ENCODE measurements at regions not wholly inside any gene's neighbourhood (a gene's known extent, or its start where the extent isn't known, plus 50 kb on each side); places are given as distances from the start of the nearest gene placed in this dataset.

DNA sequence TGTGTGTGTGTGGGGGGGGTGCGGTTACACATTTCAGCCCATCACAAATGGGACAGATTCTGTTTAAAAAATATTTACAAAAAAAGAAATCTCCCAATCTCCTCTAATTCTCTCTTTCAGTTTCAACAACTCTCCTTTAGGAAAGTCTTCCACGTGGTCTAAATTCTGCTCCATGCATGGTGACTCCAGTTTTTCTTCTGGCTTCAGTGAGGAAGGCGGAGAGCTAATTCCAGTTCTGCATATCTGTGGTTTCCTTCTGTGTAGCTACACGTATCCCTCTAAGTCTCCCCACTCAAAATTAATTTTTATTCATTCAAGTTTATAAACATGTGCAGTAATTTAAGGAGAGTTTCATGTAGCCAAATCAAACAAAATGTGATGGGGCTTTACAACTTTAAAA lies 111.6 kb downstream of the SLC4A3 start:
- ATAC-seq (no peak), DNase-seq (no peak)
- TF ChIP-seq, protein P1, sequence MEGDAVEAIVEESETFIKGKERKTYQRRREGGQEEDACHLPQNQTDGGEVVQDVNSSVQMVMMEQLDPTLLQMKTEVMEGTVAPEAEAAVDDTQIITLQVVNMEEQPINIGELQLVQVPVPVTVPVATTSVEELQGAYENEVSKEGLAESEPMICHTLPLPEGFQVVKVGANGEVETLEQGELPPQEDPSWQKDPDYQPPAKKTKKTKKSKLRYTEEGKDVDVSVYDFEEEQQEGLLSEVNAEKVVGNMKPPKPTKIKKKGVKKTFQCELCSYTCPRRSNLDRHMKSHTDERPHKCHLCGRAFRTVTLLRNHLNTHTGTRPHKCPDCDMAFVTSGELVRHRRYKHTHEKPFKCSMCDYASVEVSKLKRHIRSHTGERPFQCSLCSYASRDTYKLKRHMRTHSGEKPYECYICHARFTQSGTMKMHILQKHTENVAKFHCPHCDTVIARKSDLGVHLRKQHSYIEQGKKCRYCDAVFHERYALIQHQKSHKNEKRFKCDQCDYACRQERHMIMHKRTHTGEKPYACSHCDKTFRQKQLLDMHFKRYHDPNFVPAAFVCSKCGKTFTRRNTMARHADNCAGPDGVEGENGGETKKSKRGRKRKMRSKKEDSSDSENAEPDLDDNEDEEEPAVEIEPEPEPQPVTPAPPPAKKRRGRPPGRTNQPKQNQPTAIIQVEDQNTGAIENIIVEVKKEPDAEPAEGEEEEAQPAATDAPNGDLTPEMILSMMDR (IDR thresholded peaks at IDR 0.05): no peak
- no peaks in the 10 kb centered on the region for H3K9me3 ChIP-seq
- H3K36me3 ChIP-seq: no peaks in the 10 kb centered on the region
- WGBS, 2 donors: 81 to 84% methylated on average over 4 of the region's 4 CpGs
- H3K27ac ChIP-seq: no peak overlapping the region
- intact Hi-C loops (cut with DNase I): loop anchor here in 9 of 10 donors (5.0 to 10.0 kb wide), 5 partner anchors 98 to 1836 kb away; partner anchors contain the start of gene EPHA4 (in 6 of the 9)
- H3K4me1 ChIP-seq: peaks cover 0 to 23% (median 12%) of the 10 kb centered on the region in 9 donors
- no peak overlapping the region for H3K4me3 ChIP-seq
- no peaks in the 10 kb centered on the region for H3K27me3 ChIP-seq

DNA sequence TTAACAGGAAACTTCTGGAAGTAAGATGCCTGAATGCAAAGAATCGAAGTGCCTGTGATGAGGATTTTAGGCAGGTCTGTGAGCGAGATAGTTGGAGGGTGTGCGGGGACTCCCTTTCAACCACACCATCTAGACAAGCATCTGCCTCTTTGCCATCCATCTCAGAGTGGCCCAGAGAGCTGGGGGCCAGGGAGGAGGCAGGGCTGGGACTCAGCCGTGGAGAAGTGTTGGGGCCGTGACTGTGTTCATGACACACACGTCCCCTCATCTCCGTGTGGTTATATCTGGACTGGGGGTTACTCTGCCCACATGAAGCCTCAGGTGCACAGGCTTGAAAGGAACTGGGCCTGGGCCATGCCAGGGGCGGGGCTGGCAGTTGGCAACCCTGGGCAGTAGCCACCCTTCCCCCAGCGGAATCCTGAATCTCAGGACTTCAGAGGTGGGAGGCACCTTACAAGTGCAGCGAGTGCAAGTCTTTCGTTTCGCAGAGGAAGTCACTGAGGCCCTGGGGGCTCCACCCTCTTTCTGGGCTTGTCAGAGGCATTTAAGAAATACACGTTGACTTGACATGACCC lies 112.5 kb downstream of the SLC4A3 start:
- no peak overlapping the region for H3K4me3 ChIP-seq
- ATAC-seq (no peak), DNase-seq (no peak)
- intact Hi-C loops (cut with DNase I): loop anchor here in 9 of 10 donors (5.0 to 10.0 kb wide), 7 partner anchors 87 to 1835 kb away; partner anchors contain the start of gene EPHA4 (in 6 of the 9)
- peaks cover 0 to 29% (median 15%) of the 10 kb centered on the region in 9 donors for H3K4me1 ChIP-seq
- H3K27ac ChIP-seq: no peak overlapping the region
- H3K9me3 ChIP-seq: no peaks in the 10 kb centered on the region
- H3K27me3 ChIP-seq: no peaks in the 10 kb centered on the region
- 91 to 92% methylated on average over 13 of the region's 13 CpGs for WGBS, 2 donors
- H3K36me3 ChIP-seq: no peaks in the 10 kb centered on the region
- TF ChIP-seq, protein P1 (IDR thresholded peaks at IDR 0.05): no peak

DNA sequence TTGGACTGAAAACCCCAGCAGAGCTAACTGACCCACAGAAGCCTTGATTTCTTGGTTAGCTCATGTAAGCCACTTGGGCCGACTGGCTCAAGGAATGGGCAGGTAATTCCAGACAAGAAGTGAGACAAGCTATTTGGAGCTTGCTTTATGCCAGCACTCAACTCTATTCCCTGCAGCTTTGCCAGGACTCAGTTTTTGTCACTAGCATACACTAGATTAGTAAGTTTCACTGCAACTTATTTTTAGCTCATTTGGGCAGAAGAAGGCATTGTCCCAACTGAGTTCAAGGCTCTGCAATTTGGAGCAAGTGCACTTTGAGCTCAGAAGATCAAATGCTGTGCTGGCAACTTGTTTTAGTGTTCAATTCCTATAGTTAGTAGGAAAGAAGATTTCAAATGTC lies 116.1 kb downstream of the SLC4A3 start:
- no peaks in the 10 kb centered on the region for H3K9me3 ChIP-seq
- no peak overlapping the region for H3K4me3 ChIP-seq
- H3K36me3 ChIP-seq: no peaks in the 10 kb centered on the region
- intact Hi-C loops (cut with DNase I): loop anchor here in 2 of 10 donors (5.0 kb wide), 2 partner anchors 84 to 89 kb away; no protein-coding TSS in a partner anchor
- no peaks in the 10 kb centered on the region for H3K27me3 ChIP-seq
- peak in 6 of 8 donors; percentile 25 to 80 (median 62) for ATAC-seq
- DNase-seq: no peak
- TF ChIP-seq, protein P1 (IDR thresholded peaks at IDR 0.05): no peak
- WGBS, 2 donors: 42 to 71% methylated on average over 1 of the region's 1 CpG
- H3K4me1 ChIP-seq: peaks cover 0 to 22% (median 9%) of the 10 kb centered on the region in 9 donors
- peak overlapping the region in 7 of 10 donors; percentile 10 to 60 (median 44) for H3K27ac ChIP-seq

DNA sequence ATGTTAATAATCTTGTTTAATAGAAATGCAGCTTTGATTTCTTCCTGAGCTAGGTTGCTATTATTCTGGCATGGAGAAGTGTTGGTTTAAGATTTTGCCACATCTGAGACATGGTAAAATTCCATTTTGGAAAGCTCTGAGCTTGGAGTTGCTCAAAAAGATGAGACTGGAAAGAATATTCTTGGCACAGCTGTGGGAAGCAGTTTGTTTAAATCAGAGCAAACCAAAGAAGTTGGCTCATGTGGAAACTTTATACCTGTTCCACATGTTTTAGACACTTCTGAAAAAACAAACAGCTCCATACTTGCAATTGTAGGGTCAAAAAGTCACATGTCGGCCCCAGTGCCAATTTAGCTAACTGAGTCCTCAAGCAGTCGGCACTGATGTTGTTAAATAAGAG lies 116.6 kb downstream of the SLC4A3 start:
- TF ChIP-seq, protein P1 (IDR thresholded peaks at IDR 0.05): no peak
- intact Hi-C loops (cut with DNase I): loop anchor here in 2 of 10 donors (5.0 kb wide), 2 partner anchors 83 to 88 kb away; no protein-coding TSS in a partner anchor
- no peaks in the 10 kb centered on the region for H3K36me3 ChIP-seq
- peaks cover 0 to 22% (median 12%) of the 10 kb centered on the region in 9 donors for H3K4me1 ChIP-seq
- DNase-seq (no peak), ATAC-seq (no peak)
- WGBS, 2 donors: 73 to 88% methylated on average over 2 of the region's 2 CpGs
- H3K4me3 ChIP-seq: no peak overlapping the region
- no peaks in the 10 kb centered on the region for H3K27me3 ChIP-seq
- no peaks in the 10 kb centered on the region for H3K9me3 ChIP-seq
- peak overlapping the region in 7 of 10 donors; percentile 10 to 60 (median 44) for H3K27ac ChIP-seq

Measured in heart right ventricle (tissue), 16 donors.